ENCODE measurements at regions not wholly inside any gene's neighbourhood (a gene's known extent, or its start where the extent isn't known, plus 50 kb on each side); places are given as distances from the start of the nearest gene placed in this dataset.

DNA sequence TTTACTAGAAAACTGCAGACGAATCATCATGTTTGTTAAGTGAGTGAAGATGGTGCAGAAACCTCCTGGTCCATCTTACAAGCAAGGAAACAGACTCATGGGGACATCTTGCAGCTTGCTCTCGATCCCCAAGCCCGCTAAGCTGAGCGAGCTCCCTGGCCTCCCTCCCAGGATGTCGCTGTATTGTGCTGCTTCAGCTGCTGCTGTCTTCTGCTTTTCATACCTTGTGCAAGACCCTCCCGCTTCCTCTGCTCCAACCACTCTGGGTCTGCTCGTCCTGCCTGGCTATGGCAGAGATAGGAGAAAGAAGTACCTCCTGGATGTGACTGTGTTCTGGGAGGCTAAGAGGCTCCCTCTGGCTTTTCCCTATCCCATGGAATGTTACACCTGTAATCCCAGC, 285.2 kb upstream of the FZD8 start:
- no peak overlapping the region for H3K4me3 ChIP-seq (ENCODE audit: control insufficient read depth, low read depth, low read length)
- TF ChIP-seq, protein P1, sequence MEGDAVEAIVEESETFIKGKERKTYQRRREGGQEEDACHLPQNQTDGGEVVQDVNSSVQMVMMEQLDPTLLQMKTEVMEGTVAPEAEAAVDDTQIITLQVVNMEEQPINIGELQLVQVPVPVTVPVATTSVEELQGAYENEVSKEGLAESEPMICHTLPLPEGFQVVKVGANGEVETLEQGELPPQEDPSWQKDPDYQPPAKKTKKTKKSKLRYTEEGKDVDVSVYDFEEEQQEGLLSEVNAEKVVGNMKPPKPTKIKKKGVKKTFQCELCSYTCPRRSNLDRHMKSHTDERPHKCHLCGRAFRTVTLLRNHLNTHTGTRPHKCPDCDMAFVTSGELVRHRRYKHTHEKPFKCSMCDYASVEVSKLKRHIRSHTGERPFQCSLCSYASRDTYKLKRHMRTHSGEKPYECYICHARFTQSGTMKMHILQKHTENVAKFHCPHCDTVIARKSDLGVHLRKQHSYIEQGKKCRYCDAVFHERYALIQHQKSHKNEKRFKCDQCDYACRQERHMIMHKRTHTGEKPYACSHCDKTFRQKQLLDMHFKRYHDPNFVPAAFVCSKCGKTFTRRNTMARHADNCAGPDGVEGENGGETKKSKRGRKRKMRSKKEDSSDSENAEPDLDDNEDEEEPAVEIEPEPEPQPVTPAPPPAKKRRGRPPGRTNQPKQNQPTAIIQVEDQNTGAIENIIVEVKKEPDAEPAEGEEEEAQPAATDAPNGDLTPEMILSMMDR (IDR thresholded peaks at IDR 0.05; ENCODE audit: control insufficient read depth, insufficient read depth, low read depth, low read length, missing control alignments), result no peak
- no peak for DNase-seq (ENCODE audit: low read depth)

DNA sequence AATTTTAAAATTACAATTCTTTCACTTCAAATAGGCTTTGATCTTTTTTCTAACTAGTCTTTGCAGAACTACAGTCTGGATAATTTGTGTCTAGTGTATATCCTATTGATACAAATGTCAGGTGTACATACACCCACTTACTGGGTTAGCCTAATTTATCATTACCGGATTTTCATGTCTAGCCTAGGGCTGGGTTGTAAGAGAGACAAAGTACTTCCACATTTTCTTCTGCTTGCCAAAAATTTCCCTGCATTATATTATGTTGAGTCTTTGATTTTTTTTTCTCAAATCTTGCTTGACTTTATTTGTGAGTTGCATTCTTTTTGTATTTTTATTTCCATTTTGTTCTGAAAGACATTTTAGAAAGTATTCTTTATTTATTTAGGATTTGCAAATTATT, 284.8 kb upstream of the FZD8 start:
- DNase-seq (ENCODE audit: low read depth), result no peak
- H3K4me3 ChIP-seq (ENCODE audit: control insufficient read depth, low read depth, low read length), result no peak overlapping the region
- TF ChIP-seq, protein P1 (IDR thresholded peaks at IDR 0.05; ENCODE audit: control insufficient read depth, insufficient read depth, low read depth, low read length, missing control alignments), result no peak

DNA sequence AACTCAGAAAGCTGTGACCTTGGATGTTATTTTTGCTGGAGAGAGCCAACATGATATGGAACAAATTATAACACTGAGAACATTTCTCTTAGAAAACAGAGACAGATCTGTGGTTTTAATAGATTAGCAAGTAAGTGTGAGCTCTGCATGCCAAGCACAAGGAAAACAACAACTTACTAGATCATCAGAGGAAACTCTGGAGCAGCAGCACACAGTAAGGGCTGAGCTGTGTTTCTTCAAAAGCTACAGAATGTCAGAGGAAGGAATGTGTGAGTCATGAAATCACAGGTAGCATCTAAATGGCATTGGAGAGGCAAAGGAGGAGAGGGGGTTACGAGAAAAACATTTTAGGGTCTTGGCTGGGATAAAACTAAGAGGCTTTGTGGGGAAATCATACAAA, 283.4 kb upstream of the FZD8 start:
- DNase-seq (ENCODE audit: low read depth), result no peak
- no peak overlapping the region for H3K4me3 ChIP-seq (ENCODE audit: control insufficient read depth, low read depth, low read length)
- TF ChIP-seq, protein P1 (IDR thresholded peaks at IDR 0.05; ENCODE audit: control insufficient read depth, insufficient read depth, low read depth, low read length, missing control alignments), result no peak

DNA sequence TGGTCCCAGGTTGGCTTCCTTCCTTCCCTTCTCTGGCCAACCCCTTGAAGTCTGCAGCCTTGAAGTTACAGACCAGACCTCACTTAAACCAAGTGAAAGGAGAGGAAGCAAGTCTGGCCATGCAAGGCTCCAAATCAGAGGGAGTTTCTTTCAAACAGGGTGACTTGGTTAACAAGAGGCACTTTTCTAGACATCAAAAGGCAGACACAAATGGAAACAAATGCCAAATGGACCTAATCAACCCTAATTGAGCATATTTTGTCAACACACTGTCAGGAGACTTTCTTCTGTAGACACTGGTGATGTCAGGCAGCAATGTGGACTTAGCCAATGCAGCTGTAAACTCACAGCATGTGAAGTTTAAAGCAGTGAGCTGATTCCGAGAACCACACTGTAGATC, 282.7 kb upstream of the FZD8 start:
- no peak overlapping the region for H3K4me3 ChIP-seq (ENCODE audit: control insufficient read depth, low read depth, low read length)
- TF ChIP-seq, protein P1 (IDR thresholded peaks at IDR 0.05; ENCODE audit: control insufficient read depth, insufficient read depth, low read depth, low read length, missing control alignments), result no peak

DNA sequence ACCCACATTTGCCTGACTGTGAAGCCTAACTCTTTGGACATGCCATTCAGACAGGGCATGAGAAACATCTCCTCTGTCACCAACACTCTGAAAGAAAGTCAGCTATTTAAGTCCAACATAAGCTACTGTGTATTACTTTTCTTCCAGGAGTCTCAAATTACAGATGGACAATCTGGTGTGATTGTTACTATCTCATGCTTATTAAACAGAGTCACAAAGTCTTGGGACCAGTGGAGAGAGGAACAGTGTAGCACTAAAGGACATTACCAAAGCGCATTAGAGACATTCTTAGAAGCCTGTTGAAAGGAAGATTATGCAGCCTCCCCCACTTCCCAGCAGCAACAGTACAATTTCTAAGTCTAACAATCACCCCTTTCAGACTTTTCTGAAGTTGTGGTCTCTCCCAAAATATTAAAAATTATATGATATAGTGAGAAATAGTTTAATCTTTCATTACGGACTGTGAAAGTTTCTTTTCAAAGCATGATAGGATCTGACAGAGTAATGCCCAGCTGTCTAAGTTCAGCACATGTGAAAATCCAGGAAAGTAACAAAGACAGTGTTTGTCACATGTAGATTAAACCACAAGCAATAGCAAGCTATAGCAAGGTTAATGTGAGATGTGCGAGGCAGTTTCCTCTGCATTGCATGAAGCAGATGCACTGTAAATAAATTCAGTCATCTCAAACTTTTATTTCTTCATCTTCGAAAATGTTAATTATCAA, 280.9 kb upstream of the FZD8 start:
- no peak for DNase-seq (ENCODE audit: low read depth)
- TF ChIP-seq, protein P1 (IDR thresholded peaks at IDR 0.05; ENCODE audit: control insufficient read depth, insufficient read depth, low read depth, low read length, missing control alignments), result no peak
- H3K4me3 ChIP-seq (ENCODE audit: control insufficient read depth, low read depth, low read length), result no peak overlapping the region

More for the DNA sequence above, 282.7 kb upstream of the FZD8 start:
- no peak for DNase-seq (ENCODE audit: low read depth)

DNA sequence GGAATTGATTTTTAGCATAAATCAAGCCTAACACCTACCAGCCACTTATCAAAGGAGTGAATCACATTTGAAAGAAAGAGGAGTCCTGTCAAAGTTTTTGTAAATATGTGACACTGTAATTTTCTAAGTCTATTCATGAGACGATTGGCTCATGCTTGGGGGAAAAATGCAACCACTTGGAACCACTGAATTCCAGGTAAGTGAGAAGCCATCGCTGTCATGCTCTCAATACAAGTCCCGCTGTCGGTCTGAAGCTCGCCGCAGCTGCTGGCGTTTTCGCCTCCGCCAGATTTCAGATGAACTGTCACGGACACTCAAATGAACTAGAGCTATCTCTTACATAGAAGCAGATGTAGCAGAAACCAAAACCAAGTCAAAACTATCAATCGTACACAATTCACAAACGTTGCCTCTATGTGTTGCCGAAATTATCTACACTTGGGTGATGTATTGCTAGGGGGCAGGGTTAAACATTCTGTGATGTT, 279.8 kb upstream of the FZD8 start:
- no peak for DNase-seq (ENCODE audit: low read depth)
- TF ChIP-seq, protein P1 (IDR thresholded peaks at IDR 0.05; ENCODE audit: control insufficient read depth, insufficient read depth, low read depth, low read length, missing control alignments), result no peak
- no peak overlapping the region for H3K4me3 ChIP-seq (ENCODE audit: control insufficient read depth, low read depth, low read length)
